Large intestine (tissue), 3 donors: ENCODE measurements at regions not wholly inside any gene's neighbourhood (a gene's known extent, or its start where the extent isn't known, plus 50 kb on each side); places are given as distances from the start of the nearest gene placed in this dataset.
"Not testable (repeated sequence)": the region's sequence is repeated elsewhere in the genome, so short reads cannot be mapped to it uniquely, and the experiment has no call there.

Source experiments
- DNase-seq, 2 donors: peaks; one replicate each; pipeline versions ENCODE4 v3.0.0 to v3.0.0-alpha.2; 2013
- H3K27ac ChIP-seq: one replicate; pipeline ENCODE4 v1.5.1; 2013; ENCODE audit warnings: low read length
- H3K27me3 ChIP-seq: 2 replicates; pipeline ENCODE4 v1.6.1; 2013; ENCODE audit warnings: low read length; ENCODE audit not compliant: control insufficient read depth, insufficient read depth
- H3K36me3 ChIP-seq: 2 replicates; pipeline ENCODE4 v1.6.1; 2013; ENCODE audit warnings: low read length; ENCODE audit not compliant: control insufficient read depth, insufficient read depth
- H3K4me1 ChIP-seq: one replicate; pipeline ENCODE4 v1.6.1; 2013; ENCODE audit warnings: low read length; ENCODE audit not compliant: control insufficient read depth, insufficient read depth
- H3K4me3 ChIP-seq: one replicate; pipeline ENCODE4 v1.5.1; 2013; ENCODE audit warnings: low read length
- H3K9me3 ChIP-seq: one replicate; pipeline ENCODE4 v1.6.1; 2013; ENCODE audit warnings: mild to moderate bottlenecking, low read depth, low read length, moderate library complexity; ENCODE audit not compliant: control insufficient read depth
- WGBS: methylation state at CpG from one replicate; pipeline ENCODE4 v1.1.5; 2013; ENCODE audit warnings: low lambda C conversion rate; ENCODE audit not compliant: insufficient coverage; 5-methylcytosine and 5-hydroxymethylcytosine counted together

DNA sequence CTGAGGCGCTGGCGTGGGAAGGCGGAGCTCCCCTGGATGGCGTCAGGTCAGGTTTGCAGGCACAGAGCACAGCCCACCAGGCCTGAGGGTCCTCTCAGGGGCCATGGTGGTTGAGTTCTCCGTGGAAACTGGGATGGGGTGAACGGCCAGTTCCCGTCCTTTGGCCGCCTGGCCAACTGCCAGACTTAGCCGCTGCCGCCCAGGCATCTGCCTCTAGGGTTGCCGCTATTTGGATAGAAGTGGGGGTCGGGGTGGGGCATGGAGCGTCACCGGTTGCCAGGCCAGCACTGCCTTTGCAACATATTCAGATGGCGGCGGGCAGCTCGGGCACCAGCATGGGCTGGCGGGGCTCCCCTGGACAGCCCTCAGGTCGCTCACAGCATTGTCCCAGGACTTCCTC, 532.3 kb upstream of the DEFB115 start:
- H3K4me1 ChIP-seq, H3K27me3 ChIP-seq, H3K27ac ChIP-seq, H3K4me3 ChIP-seq, H3K36me3 ChIP-seq: not testable (repeated sequence)
- no CpG with 5 or more reads among the region's 19 CpGs for WGBS
- H3K9me3 ChIP-seq = peaks cover 28% of the 10 kb centered on the region
- peak in 1 of 2 donors; percentile 1 for DNase-seq

DNA sequence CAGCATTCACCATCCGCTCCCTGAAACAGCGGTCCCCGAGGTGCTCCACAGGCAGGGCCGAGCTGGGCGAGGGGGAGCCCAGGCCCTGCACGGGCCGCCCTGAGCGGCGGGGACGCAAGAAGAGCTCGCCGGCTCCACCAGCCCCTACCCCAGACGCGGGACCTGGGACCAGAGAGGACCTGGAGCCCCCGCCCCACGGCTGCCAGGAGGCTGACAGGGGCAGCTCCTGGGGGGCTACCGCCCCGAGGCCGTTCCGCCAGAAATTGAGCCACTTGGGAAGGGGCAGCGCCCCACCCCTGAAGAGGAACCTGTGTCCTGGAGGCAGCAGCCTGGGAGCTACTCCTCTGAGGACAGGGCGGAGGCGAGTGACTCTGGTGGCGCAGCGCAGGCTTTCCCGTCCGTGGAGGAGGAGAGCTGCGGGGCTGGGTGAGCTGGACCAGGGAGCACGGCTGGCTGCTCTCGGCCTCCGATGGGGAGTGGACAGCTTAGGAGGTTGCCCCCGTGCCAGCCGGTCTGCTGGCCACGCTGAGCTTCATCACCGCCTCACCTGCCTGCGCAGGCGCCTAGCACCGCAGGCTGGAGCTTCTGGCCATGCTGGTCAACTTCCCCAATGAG, 529.1 kb upstream of the DEFB115 start:
- not testable (repeated sequence) for H3K36me3 ChIP-seq, H3K27ac ChIP-seq, DNase-seq, H3K27me3 ChIP-seq, H3K4me3 ChIP-seq, H3K4me1 ChIP-seq
- WGBS = no CpG with 5 or more reads among the region's 38 CpGs
- H3K9me3 ChIP-seq = peaks cover 27% of the 10 kb centered on the region
